Fibroblast of the aortic adventitia (primary cell): ENCODE measurements at regions not wholly inside any gene's neighbourhood (a gene's known extent, or its start where the extent isn't known, plus 50 kb on each side); places are given as distances from the start of the nearest gene placed in this dataset.

Source experiments
- DNase-seq: peaks from one replicate; pipeline ENCODE4 v3.0.0-alpha.2; 2010; ENCODE audit warnings: low read depth
- H3K4me3 ChIP-seq: 2 replicates; pipeline ENCODE4 v1.5.1; 2011; ENCODE audit warnings: low read depth, mild to moderate bottlenecking, control low read depth, low read length, moderate library complexity
- CTCF ChIP-seq: IDR thresholded peaks from 2 replicates; pipeline ENCODE4 v1.5.1; 2011; ENCODE audit warnings: mild to moderate bottlenecking, low read length, control low read depth, inconsistent platforms; ENCODE audit not compliant: insufficient read depth

DNA sequence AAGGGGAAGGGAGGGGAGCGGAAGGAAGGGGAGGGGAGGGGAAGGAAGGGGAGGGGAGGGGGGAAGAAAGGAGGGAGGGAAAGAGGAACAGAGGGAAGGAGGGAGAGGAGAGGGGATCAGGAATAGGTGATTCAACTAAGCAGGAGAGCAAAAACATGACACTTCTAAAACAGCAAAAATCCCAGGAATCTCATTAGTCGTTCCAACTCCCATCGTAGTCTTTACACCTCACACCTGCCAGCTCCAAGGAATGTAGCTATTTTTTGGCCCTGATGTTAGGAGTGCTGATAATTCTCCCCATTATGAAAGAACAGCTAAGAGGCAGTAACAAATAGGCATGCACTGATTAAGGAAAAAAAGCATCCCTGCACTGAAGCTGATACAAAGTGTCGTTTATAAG is 709.9 kb upstream of the PKDCC start:
- no peak for TF ChIP-seq CTCF
- no peak overlapping the region for H3K4me3 ChIP-seq
- DNase-seq, result no peak

DNA sequence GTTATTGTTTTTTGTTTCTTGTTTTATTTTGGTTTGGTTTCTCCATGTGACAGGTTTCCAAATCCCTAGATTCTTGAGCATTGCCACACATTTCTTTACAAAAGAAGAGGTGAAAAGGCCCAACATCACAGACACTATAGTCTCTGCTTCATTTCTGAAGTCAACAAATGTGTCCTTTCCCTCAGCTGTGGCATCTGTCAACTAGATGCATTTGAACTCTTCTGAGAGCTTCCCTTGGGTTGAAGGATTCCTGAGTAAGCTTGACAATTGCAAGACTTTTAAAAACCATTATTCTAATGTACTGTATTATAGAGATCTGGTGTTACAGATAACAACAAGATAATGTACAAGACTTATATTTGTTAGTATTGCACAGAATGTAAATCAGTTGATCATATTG is 703.3 kb upstream of the PKDCC start:
- no peak for TF ChIP-seq CTCF
- DNase-seq, result no peak

DNA sequence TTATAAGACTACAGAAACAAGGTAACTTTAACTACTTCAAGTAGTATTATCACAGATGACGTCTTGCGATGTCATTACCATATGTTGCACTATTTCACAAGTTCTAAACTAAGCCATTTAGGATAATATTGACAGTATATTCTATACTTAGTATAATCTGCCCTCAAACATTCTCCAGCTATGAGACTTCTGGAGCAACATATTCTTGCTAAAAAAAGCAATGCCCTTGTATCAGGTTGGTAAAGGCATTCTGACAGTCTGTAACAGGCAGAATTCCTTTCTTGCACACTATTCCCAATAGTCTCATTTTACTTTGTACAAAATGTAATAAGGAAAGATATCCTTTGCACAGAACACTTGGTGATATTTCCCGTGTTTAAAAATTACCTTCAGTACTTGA is 694.8 kb upstream of the PKDCC start:
- no peak overlapping the region for H3K4me3 ChIP-seq
- no peak for DNase-seq
- no peak for TF ChIP-seq CTCF

More for the DNA sequence above, 703.3 kb upstream of the PKDCC start:
- no peak overlapping the region for H3K4me3 ChIP-seq

- DNase-seq, result no peak
- no peak for TF ChIP-seq CTCF
- H3K4me3 ChIP-seq, result no peak overlapping the region
Observed at GRCh38 chr2:41355794-41356193, 692.0 kb upstream of the PKDCC start.

GRCh38 chr2:41364842-41365241 is 683.0 kb upstream of the PKDCC start:
- no peak overlapping the region for H3K4me3 ChIP-seq
- no peak for DNase-seq
- no peak for TF ChIP-seq CTCF

- DNase-seq, result no peak
- no peak for TF ChIP-seq CTCF
- H3K4me3 ChIP-seq, result no peak overlapping the region
Observed at GRCh38 chr2:41375901-41376300, 671.9 kb upstream of the PKDCC start.

DNA sequence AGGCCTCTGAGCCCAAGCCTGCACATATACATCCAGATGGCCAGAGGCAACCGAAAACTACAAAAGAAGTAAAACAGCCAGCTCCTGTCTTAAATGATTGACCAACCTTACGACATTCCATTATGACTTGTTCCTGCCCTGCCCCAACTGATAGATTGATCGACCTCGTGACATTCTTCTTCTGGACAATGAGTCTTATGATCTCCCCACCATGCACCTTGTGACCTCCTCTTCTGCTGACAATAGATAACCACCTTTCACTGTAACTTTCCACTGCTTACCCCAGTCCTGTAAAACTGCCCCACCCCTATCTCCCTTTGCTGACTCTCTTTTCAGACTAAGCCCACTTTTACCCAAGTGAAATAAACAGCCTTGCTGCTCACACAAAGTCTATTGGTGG is 670.0 kb upstream of the PKDCC start:
- TF ChIP-seq CTCF, result no peak

More for the DNA sequence above, 670.0 kb upstream of the PKDCC start:
- H3K4me3 ChIP-seq, result no peak overlapping the region
- DNase-seq, result no peak
